WTC11 (cell line): ENCODE measurements at regions not wholly inside any gene's neighbourhood (a gene's known extent, or its start where the extent isn't known, plus 50 kb on each side); places are given as distances from the start of the nearest gene placed in this dataset.

Experiments
- ATAC-seq: fragments of 200-7000 bp; cut with Tn5 transposase; 2 replicates; pipeline ENCODE4 v1.10.0; 2021; ENCODE audit warnings: mild to moderate bottlenecking, moderate library complexity
- CTCF ChIA-PET: fragments of 300-600 bp; sonication (Branson Sonifier 250); formaldehyde crosslinking; loops from one replicate; lab custom pipeline; 2021; ENCODE audit warnings: antibody characterized with exemption; lab: Charles Lee
- POLR2A ChIA-PET: fragments of 350-600 bp; sonication (Branson Sonifier 250); formaldehyde crosslinking; loops from one replicate; lab custom pipeline; 2021; ENCODE audit warnings: antibody characterized with exemption; lab: Charles Lee
- DNase-seq: peaks from one replicate; pipeline ENCODE4 v3.0.0; 2021; ENCODE audit warnings: low spot score
- H3K27ac Mint-ChIP-seq: 2 replicates; pipeline ENCODE4 v1.8.0; 2021; ENCODE audit warnings: mixed read lengths
- H3K27me3 Mint-ChIP-seq: 2 replicates; pipeline ENCODE4 v1.8.0; 2021; ENCODE audit warnings: low read depth, mild to moderate bottlenecking, moderate library complexity, mixed read lengths
- H3K36me3 Mint-ChIP-seq: 2 replicates; pipeline ENCODE4 v1.8.0; 2021; ENCODE audit warnings: mixed read lengths
- H3K4me1 Mint-ChIP-seq: 2 replicates; pipeline ENCODE4 v1.8.0; 2022; ENCODE audit warnings: mixed read lengths
- H3K4me3 Mint-ChIP-seq: 2 replicates; pipeline ENCODE4 v1.8.0; 2021; ENCODE audit warnings: mild to moderate bottlenecking, moderate library complexity, mixed read lengths
- H3K9me3 Mint-ChIP-seq: 2 replicates; pipeline ENCODE4 v1.8.0; 2021; ENCODE audit warnings: mixed read lengths
- ATF1 ChIP-seq: sonication (generic); formaldehyde crosslinking; IDR thresholded peaks from 2 replicates; pipeline ENCODE4 v1.8.1; 2023; ENCODE audit warnings: mild to moderate bottlenecking, moderate library complexity, missing genetic modification reagents
- ESRRA ChIP-seq: sonication (generic); formaldehyde crosslinking; IDR thresholded peaks from 2 replicates; pipeline ENCODE4 v1.8.1; 2022; ENCODE audit warnings: mild to moderate bottlenecking, missing genetic modification reagents, borderline replicate concordance
- FOXK1 ChIP-seq: sonication (generic); formaldehyde crosslinking; IDR thresholded peaks from 2 replicates; pipeline ENCODE4 v1.8.0; 2022; ENCODE audit warnings: mild to moderate bottlenecking, moderate library complexity, missing genetic modification reagents
- GABPB1 ChIP-seq: sonication (generic); formaldehyde crosslinking; IDR thresholded peaks from 2 replicates; pipeline ENCODE4 v1.8.1; 2023; ENCODE audit warnings: mild to moderate bottlenecking, missing genetic modification reagents
- HMGA2 ChIP-seq: fragments of 250-450 bp; sonication (Bioruptor Pico); IDR thresholded peaks from 2 replicates; pipeline ENCODE4 v1.4.0; 2021; ENCODE audit warnings: mild to moderate bottlenecking, moderate library complexity
- KAT7 ChIP-seq: sonication (generic); formaldehyde crosslinking; IDR thresholded peaks from 2 replicates; pipeline ENCODE4 v1.8.1; 2023; ENCODE audit warnings: missing genetic modification reagents, mild to moderate bottlenecking, borderline replicate concordance
- MYBL2 ChIP-seq: sonication (generic); formaldehyde crosslinking; IDR thresholded peaks from 2 replicates; pipeline ENCODE4 v1.8.1; 2023; ENCODE audit warnings: mild to moderate bottlenecking, moderate library complexity, missing genetic modification reagents
- PRRX2 ChIP-seq: fragments of 250-450 bp; sonication (Bioruptor Pico); IDR thresholded peaks from 2 replicates; pipeline ENCODE4 v1.8.0; 2021; ENCODE audit warnings: mild to moderate bottlenecking
- SMAD4 ChIP-seq: sonication (generic); formaldehyde crosslinking; IDR thresholded peaks from 2 replicates; pipeline ENCODE4 v1.8.0; 2022; ENCODE audit warnings: mild to moderate bottlenecking, missing genetic modification reagents
- SP1 ChIP-seq: sonication (generic); formaldehyde crosslinking; conservative IDR thresholded peaks from 2 replicates; pipeline ENCODE4 v1.8.1; 2022; ENCODE audit warnings: missing genetic modification reagents
- TEAD4 ChIP-seq: sonication (generic); formaldehyde crosslinking; IDR thresholded peaks from 2 replicates; pipeline ENCODE4 v1.8.0; 2022; ENCODE audit warnings: mild to moderate bottlenecking, missing genetic modification reagents
- ZBTB21 ChIP-seq: sonication (generic); formaldehyde crosslinking; IDR thresholded peaks from 2 replicates; pipeline ENCODE4 v1.8.1; 2023; ENCODE audit warnings: mild to moderate bottlenecking, missing genetic modification reagents, borderline replicate concordance
- ZNF263 ChIP-seq: sonication (generic); formaldehyde crosslinking; IDR thresholded peaks from 2 replicates; pipeline ENCODE4 v1.8.1; 2022; ENCODE audit warnings: low read depth, mild to moderate bottlenecking, moderate library complexity, missing genetic modification reagents
- ZNF317 ChIP-seq: sonication (generic); formaldehyde crosslinking; IDR thresholded peaks from 2 replicates; pipeline ENCODE4 v1.8.1; 2023; ENCODE audit warnings: low read depth, mild to moderate bottlenecking, moderate library complexity, missing genetic modification reagents, borderline replicate concordance
- ZNF423 ChIP-seq: fragments of 250-450 bp; sonication (Bioruptor Pico); IDR thresholded peaks from 2 replicates; pipeline ENCODE4 v2.1.2; 2022; ENCODE audit warnings: mild to moderate bottlenecking, moderate library complexity
- ZNF671 ChIP-seq: fragments of 250-450 bp; sonication (Bioruptor Pico); IDR thresholded peaks from 2 replicates; pipeline ENCODE4 v1.8.0; 2021; ENCODE audit warnings: mild to moderate bottlenecking
- TF ChIP-seq, protein P1 (sequence below): sonication (generic); formaldehyde crosslinking; conservative IDR thresholded peaks from 2 replicates; pipeline ENCODE4 v1.8.1; 2023; ENCODE audit warnings: mild to moderate bottlenecking, low read depth, missing genetic modification reagents, moderate library complexity
- TF ChIP-seq, protein P2 (sequence below): fragments of 250-450 bp; sonication (Bioruptor Pico); IDR thresholded peaks from 2 replicates; pipeline ENCODE4 v2.1.2; 2022; ENCODE audit warnings: mild to moderate bottlenecking, moderate library complexity
- TF ChIP-seq, protein P3 (sequence below): sonication (generic); formaldehyde crosslinking; IDR thresholded peaks from 2 replicates; pipeline ENCODE4 v1.8.0; 2022; ENCODE audit warnings: mild to moderate bottlenecking, missing genetic modification reagents
- TF ChIP-seq, protein P4 (sequence below): fragments of 250-450 bp; sonication (Bioruptor Pico); IDR thresholded peaks from 2 replicates; pipeline ENCODE4 v1.9.0; 2021; ENCODE audit warnings: mild to moderate bottlenecking
- TF ChIP-seq, protein P5 (sequence below): fragments of 250-450 bp; sonication (Bioruptor Pico); IDR thresholded peaks from 2 replicates; pipeline ENCODE4 v1.9.0; 2021; ENCODE audit warnings: mild to moderate bottlenecking, borderline replicate concordance
- TF ChIP-seq, protein P6 (sequence below): fragments of 250-450 bp; sonication (Bioruptor Pico); IDR thresholded peaks from 2 replicates; pipeline ENCODE4 v1.8.0; 2021; ENCODE audit warnings: mild to moderate bottlenecking
- TF ChIP-seq, protein P7 (sequence below): sonication (generic); formaldehyde crosslinking; IDR thresholded peaks from 2 replicates; pipeline ENCODE4 v1.8.0; 2022; ENCODE audit warnings: missing genetic modification reagents

DNA sequence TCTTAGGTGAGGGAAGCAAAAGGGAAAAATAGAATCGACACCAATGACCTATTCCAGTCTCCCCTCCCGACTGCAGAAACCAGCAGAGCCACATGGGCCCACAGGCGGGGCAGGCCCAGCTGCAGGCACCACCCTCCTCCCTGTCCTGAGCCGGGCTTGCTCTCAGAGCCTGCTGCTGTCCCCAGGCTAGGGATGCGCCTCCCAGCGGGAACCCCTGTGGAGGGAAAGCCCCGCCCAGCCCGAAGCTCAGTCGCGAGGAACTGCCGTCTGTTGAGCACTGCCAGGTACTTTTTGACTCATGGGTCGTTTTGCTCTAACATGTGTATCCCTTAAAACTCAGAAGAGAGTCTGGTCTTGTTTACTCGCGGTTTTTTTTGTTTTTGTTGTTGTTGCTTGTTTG lies 124.5 kb upstream of the RET start:
- Mint-ChIP-seq H3K27me3 (peaks cover 11% of the 10 kb centered on the region), H3K36me3 (no peaks in the 10 kb centered on the region), H3K27ac (peak overlapping the region; percentile 23), H3K9me3 (peaks cover 14% of the 10 kb centered on the region), H3K4me1 (peaks cover 20% of the 10 kb centered on the region), H3K4me3 (peak overlapping the region; percentile 66)
- ChIA-PET CTCF (interaction anchor here (0.6 to 2.7 kb wide), 11 partner anchors 11 to 395 kb away, joined by 3 to 12 read pairs (median 4); no protein-coding TSS in a partner anchor), POLR2A (interaction anchor here (1.0 to 1.8 kb wide), 2 partner anchors 18 to 74 kb away, joined by 3 to 6 read pairs; no protein-coding TSS in a partner anchor)
- DNase-seq (peak; percentile 87), ATAC-seq (peak; percentile 90)
- TF ChIP-seq, protein P1, sequence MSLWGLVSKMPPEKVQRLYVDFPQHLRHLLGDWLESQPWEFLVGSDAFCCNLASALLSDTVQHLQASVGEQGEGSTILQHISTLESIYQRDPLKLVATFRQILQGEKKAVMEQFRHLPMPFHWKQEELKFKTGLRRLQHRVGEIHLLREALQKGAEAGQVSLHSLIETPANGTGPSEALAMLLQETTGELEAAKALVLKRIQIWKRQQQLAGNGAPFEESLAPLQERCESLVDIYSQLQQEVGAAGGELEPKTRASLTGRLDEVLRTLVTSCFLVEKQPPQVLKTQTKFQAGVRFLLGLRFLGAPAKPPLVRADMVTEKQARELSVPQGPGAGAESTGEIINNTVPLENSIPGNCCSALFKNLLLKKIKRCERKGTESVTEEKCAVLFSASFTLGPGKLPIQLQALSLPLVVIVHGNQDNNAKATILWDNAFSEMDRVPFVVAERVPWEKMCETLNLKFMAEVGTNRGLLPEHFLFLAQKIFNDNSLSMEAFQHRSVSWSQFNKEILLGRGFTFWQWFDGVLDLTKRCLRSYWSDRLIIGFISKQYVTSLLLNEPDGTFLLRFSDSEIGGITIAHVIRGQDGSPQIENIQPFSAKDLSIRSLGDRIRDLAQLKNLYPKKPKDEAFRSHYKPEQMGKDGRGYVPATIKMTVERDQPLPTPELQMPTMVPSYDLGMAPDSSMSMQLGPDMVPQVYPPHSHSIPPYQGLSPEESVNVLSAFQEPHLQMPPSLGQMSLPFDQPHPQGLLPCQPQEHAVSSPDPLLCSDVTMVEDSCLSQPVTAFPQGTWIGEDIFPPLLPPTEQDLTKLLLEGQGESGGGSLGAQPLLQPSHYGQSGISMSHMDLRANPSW: no peak
- TF ChIP-seq ATF1 (CRISPR knock-in tag) (no peak), ESRRA (CRISPR knock-in tag) (no peak), SMAD4 (CRISPR knock-in tag) (no peak), ZNF317 (CRISPR knock-in tag) (no peak), ZBTB21 (CRISPR knock-in tag) (no peak), ZNF263 (CRISPR knock-in tag) (no peak), MYBL2 (CRISPR knock-in tag) (0 out of 2 replicates have a peak, but pooled peaks have one; percentile 39), PRRX2 (no peak), ZNF671 (CRISPR knock-in tag) (no peak), HMGA2 (no peak), GABPB1 (CRISPR knock-in tag) (no peak), TEAD4 (CRISPR knock-in tag) (no peak), SP1 (peak; percentile 57), KAT7 (CRISPR knock-in tag) (no peak), FOXK1 (CRISPR knock-in tag) (peak; percentile 50; the same call in 1 of the 2 replicates), ZNF423 (CRISPR knock-in tag) (peak; percentile 49; the same call in 1 of the 2 replicates)
- TF ChIP-seq, protein P2, sequence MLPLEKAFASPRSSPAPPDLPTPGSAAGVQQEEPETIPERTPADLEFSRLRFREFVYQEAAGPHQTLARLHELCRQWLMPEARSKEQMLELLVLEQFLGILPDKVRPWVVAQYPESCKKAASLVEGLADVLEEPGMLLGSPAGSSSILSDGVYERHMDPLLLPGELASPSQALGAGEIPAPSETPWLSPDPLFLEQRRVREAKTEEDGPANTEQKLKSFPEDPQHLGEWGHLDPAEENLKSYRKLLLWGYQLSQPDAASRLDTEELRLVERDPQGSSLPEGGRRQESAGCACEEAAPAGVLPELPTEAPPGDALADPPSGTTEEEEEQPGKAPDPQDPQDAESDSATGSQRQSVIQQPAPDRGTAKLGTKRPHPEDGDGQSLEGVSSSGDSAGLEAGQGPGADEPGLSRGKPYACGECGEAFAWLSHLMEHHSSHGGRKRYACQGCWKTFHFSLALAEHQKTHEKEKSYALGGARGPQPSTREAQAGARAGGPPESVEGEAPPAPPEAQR (CRISPR knock-in tag): no peak
- TF ChIP-seq, protein P3, sequence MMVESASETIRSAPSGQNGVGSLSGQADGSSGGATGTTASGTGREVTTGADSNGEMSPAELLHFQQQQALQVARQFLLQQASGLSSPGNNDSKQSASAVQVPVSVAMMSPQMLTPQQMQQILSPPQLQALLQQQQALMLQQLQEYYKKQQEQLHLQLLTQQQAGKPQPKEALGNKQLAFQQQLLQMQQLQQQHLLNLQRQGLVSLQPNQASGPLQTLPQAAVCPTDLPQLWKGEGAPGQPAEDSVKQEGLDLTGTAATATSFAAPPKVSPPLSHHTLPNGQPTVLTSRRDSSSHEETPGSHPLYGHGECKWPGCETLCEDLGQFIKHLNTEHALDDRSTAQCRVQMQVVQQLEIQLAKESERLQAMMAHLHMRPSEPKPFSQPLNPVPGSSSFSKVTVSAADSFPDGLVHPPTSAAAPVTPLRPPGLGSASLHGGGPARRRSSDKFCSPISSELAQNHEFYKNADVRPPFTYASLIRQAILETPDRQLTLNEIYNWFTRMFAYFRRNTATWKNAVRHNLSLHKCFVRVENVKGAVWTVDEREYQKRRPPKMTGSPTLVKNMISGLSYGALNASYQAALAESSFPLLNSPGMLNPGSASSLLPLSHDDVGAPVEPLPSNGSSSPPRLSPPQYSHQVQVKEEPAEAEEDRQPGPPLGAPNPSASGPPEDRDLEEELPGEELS: peak; percentile 58; the same call in 1 of the 2 replicates
- TF ChIP-seq, protein P4, sequence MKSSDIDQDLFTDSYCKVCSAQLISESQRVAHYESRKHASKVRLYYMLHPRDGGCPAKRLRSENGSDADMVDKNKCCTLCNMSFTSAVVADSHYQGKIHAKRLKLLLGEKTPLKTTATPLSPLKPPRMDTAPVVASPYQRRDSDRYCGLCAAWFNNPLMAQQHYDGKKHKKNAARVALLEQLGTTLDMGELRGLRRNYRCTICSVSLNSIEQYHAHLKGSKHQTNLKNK: no peak
- TF ChIP-seq, protein P5, sequence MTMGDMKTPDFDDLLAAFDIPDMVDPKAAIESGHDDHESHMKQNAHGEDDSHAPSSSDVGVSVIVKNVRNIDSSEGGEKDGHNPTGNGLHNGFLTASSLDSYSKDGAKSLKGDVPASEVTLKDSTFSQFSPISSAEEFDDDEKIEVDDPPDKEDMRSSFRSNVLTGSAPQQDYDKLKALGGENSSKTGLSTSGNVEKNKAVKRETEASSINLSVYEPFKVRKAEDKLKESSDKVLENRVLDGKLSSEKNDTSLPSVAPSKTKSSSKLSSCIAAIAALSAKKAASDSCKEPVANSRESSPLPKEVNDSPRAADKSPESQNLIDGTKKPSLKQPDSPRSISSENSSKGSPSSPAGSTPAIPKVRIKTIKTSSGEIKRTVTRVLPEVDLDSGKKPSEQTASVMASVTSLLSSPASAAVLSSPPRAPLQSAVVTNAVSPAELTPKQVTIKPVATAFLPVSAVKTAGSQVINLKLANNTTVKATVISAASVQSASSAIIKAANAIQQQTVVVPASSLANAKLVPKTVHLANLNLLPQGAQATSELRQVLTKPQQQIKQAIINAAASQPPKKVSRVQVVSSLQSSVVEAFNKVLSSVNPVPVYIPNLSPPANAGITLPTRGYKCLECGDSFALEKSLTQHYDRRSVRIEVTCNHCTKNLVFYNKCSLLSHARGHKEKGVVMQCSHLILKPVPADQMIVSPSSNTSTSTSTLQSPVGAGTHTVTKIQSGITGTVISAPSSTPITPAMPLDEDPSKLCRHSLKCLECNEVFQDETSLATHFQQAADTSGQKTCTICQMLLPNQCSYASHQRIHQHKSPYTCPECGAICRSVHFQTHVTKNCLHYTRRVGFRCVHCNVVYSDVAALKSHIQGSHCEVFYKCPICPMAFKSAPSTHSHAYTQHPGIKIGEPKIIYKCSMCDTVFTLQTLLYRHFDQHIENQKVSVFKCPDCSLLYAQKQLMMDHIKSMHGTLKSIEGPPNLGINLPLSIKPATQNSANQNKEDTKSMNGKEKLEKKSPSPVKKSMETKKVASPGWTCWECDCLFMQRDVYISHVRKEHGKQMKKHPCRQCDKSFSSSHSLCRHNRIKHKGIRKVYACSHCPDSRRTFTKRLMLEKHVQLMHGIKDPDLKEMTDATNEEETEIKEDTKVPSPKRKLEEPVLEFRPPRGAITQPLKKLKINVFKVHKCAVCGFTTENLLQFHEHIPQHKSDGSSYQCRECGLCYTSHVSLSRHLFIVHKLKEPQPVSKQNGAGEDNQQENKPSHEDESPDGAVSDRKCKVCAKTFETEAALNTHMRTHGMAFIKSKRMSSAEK (CRISPR knock-in tag): no peak
- TF ChIP-seq, protein P6, sequence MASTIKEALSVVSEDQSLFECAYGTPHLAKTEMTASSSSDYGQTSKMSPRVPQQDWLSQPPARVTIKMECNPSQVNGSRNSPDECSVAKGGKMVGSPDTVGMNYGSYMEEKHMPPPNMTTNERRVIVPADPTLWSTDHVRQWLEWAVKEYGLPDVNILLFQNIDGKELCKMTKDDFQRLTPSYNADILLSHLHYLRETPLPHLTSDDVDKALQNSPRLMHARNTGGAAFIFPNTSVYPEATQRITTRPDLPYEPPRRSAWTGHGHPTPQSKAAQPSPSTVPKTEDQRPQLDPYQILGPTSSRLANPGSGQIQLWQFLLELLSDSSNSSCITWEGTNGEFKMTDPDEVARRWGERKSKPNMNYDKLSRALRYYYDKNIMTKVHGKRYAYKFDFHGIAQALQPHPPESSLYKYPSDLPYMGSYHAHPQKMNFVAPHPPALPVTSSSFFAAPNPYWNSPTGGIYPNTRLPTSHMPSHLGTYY: no peak
- TF ChIP-seq, protein P7, sequence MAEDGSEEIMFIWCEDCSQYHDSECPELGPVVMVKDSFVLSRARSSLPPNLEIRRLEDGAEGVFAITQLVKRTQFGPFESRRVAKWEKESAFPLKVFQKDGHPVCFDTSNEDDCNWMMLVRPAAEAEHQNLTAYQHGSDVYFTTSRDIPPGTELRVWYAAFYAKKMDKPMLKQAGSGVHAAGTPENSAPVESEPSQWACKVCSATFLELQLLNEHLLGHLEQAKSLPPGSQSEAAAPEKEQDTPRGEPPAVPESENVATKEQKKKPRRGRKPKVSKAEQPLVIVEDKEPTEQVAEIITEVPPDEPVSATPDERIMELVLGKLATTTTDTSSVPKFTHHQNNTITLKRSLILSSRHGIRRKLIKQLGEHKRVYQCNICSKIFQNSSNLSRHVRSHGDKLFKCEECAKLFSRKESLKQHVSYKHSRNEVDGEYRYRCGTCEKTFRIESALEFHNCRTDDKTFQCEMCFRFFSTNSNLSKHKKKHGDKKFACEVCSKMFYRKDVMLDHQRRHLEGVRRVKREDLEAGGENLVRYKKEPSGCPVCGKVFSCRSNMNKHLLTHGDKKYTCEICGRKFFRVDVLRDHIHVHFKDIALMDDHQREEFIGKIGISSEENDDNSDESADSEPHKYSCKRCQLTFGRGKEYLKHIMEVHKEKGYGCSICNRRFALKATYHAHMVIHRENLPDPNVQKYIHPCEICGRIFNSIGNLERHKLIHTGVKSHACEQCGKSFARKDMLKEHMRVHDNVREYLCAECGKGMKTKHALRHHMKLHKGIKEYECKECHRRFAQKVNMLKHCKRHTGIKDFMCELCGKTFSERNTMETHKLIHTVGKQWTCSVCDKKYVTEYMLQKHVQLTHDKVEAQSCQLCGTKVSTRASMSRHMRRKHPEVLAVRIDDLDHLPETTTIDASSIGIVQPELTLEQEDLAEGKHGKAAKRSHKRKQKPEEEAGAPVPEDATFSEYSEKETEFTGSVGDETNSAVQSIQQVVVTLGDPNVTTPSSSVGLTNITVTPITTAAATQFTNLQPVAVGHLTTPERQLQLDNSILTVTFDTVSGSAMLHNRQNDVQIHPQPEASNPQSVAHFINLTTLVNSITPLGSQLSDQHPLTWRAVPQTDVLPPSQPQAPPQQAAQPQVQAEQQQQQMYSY: no peak
